ENCODE measurements at regions not wholly inside any gene's neighbourhood (a gene's known extent, or its start where the extent isn't known, plus 50 kb on each side); places are given as distances from the start of the nearest gene placed in this dataset.

GRCh38 chr3:82132210-82133069 lies 371.0 kb upstream of the GBE1 start:
- H3K4ac ChIP-seq (ENCODE audit: low read depth, low read length), result no peak overlapping the region
- no peak overlapping the region for H3K23ac ChIP-seq (ENCODE audit: low read length)
- no peak overlapping the region for H3K4me3 ChIP-seq (ENCODE audit: low read depth, low read length)
- no peak overlapping the region for H2BK120ac ChIP-seq (ENCODE audit: insufficient read depth, low read length, poor library complexity)
- H4K12ac ChIP-seq (ENCODE audit: low read depth, low read length), result no peak overlapping the region
- no peaks in the 10 kb centered on the region for H3K36me3 ChIP-seq (ENCODE audit: control insufficient read depth in 1 of 2, insufficient read depth in 2 of 2, low read length in 2 of 2)
- no peak overlapping the region for H2AK5ac ChIP-seq (ENCODE audit: low read length)
- no peak overlapping the region for H3K14ac ChIP-seq (ENCODE audit: low read length)
- H3K27ac ChIP-seq (ENCODE audit: low read depth, low read length), result no peak overlapping the region
- H2AFZ ChIP-seq (ENCODE audit: insufficient read depth, low read length, poor library complexity), result no peak overlapping the region
- no peak for DNase-seq
- no peaks in the 10 kb centered on the region for H3K79me2 ChIP-seq (ENCODE audit: control insufficient read depth, insufficient read depth, low read length, poor library complexity)
- no peak overlapping the region for H3K18ac ChIP-seq (ENCODE audit: low read length)
- no peaks in the 10 kb centered on the region for H3K27me3 ChIP-seq (ENCODE audit: insufficient read depth, low read length)
- H3K79me1 ChIP-seq (ENCODE audit: low read length), result no peaks in the 10 kb centered on the region
- no peaks in the 10 kb centered on the region for H3K9me3 ChIP-seq (ENCODE audit: insufficient read depth, low read depth, low read length)
- H4K91ac ChIP-seq (ENCODE audit: low read depth, low read length), result no peak overlapping the region
- H2BK5ac ChIP-seq (ENCODE audit: low read depth, low read length, poor library complexity), result no peak overlapping the region
- no CpG with 5 or more reads among the region's 3 CpGs for WGBS (ENCODE audit: extremely low coverage, insufficient coverage, insufficient read length)
- H3K9ac ChIP-seq (ENCODE audit: low read length), result no peak overlapping the region
- no peak overlapping the region for H2BK12ac ChIP-seq (ENCODE audit: low read length)
- H3K4me1 ChIP-seq (ENCODE audit: control insufficient read depth in 1 of 2, insufficient read depth in 2 of 2, low read length in 2 of 2), result no peaks in the 10 kb centered on the region
- no peak overlapping the region for H3K4me2 ChIP-seq (ENCODE audit: low read length)
- no peak overlapping the region for H4K8ac ChIP-seq (ENCODE audit: low read depth, low read length)

- no peak overlapping the region for H2BK120ac ChIP-seq (ENCODE audit: insufficient read depth, low read length, poor library complexity)
- H3K4me3 ChIP-seq (ENCODE audit: low read depth, low read length), result no peak overlapping the region
- H2BK12ac ChIP-seq (ENCODE audit: low read length), result no peak overlapping the region
- no peaks in the 10 kb centered on the region for H3K4me1 ChIP-seq (ENCODE audit: control insufficient read depth in 1 of 2, insufficient read depth in 2 of 2, low read length in 2 of 2)
- H3K4me2 ChIP-seq (ENCODE audit: low read length), result no peak overlapping the region
- H4K91ac ChIP-seq (ENCODE audit: low read depth, low read length), result no peak overlapping the region
- no peak overlapping the region for H4K12ac ChIP-seq (ENCODE audit: low read depth, low read length)
- DNase-seq, result peak in 1 of 2 donors; percentile 12
- no CpG with 5 or more reads among the region's 4 CpGs for WGBS (ENCODE audit: extremely low coverage, insufficient coverage, insufficient read length)
- H2AK5ac ChIP-seq (ENCODE audit: low read length), result no peak overlapping the region
- no peak overlapping the region for H3K18ac ChIP-seq (ENCODE audit: low read length)
- no peak overlapping the region for H3K27ac ChIP-seq (ENCODE audit: low read depth, low read length)
- H3K36me3 ChIP-seq (ENCODE audit: control insufficient read depth in 1 of 2, insufficient read depth in 2 of 2, low read length in 2 of 2), result no peaks in the 10 kb centered on the region
- no peak overlapping the region for H4K8ac ChIP-seq (ENCODE audit: low read depth, low read length)
- H3K4ac ChIP-seq (ENCODE audit: low read depth, low read length), result no peak overlapping the region
- H2AFZ ChIP-seq (ENCODE audit: insufficient read depth, low read length, poor library complexity), result no peak overlapping the region
- no peak overlapping the region for H3K9ac ChIP-seq (ENCODE audit: low read length)
- H3K23ac ChIP-seq (ENCODE audit: low read length), result no peak overlapping the region
- H3K79me1 ChIP-seq (ENCODE audit: low read length), result no peaks in the 10 kb centered on the region
- H3K9me3 ChIP-seq (ENCODE audit: insufficient read depth, low read depth, low read length), result no peaks in the 10 kb centered on the region
- H3K27me3 ChIP-seq (ENCODE audit: insufficient read depth, low read length), result no peaks in the 10 kb centered on the region
- H3K14ac ChIP-seq (ENCODE audit: low read length), result no peak overlapping the region
- H3K79me2 ChIP-seq (ENCODE audit: control insufficient read depth, insufficient read depth, low read length, poor library complexity), result no peaks in the 10 kb centered on the region
- H2BK5ac ChIP-seq (ENCODE audit: low read depth, low read length, poor library complexity), result no peak overlapping the region
Observed at GRCh38 chr3:82130046-82130445, 368.6 kb upstream of the GBE1 start.

GRCh38 chr3:82129221-82129801 lies 367.9 kb upstream of the GBE1 start:
- Histone ChIP-seq H2BK5ac (ENCODE audit: low read depth, low read length, poor library complexity) (no peak overlapping the region), H3K4ac (ENCODE audit: low read depth, low read length) (no peak overlapping the region), H3K27me3 (ENCODE audit: insufficient read depth, low read length) (no peaks in the 10 kb centered on the region), H4K8ac (ENCODE audit: low read depth, low read length) (no peak overlapping the region), H3K36me3 (ENCODE audit: control insufficient read depth in 1 of 2, insufficient read depth in 2 of 2, low read length in 2 of 2) (no peaks in the 10 kb centered on the region), H3K14ac (ENCODE audit: low read length) (no peak overlapping the region), H2AK5ac (ENCODE audit: low read length) (no peak overlapping the region), H3K4me3 (ENCODE audit: low read depth, low read length) (no peak overlapping the region), H4K91ac (ENCODE audit: low read depth, low read length) (no peak overlapping the region), H3K4me2 (ENCODE audit: low read length) (no peak overlapping the region), H3K23ac (ENCODE audit: low read length) (no peak overlapping the region), H3K27ac (ENCODE audit: low read depth, low read length) (no peak overlapping the region), H2BK12ac (ENCODE audit: low read length) (no peak overlapping the region), H3K9me3 (ENCODE audit: insufficient read depth, low read depth, low read length) (no peaks in the 10 kb centered on the region), H2BK120ac (ENCODE audit: insufficient read depth, low read length, poor library complexity) (no peak overlapping the region), H3K9ac (ENCODE audit: low read length) (no peak overlapping the region), H4K12ac (ENCODE audit: low read depth, low read length) (no peak overlapping the region), H3K79me2 (ENCODE audit: control insufficient read depth, insufficient read depth, low read length, poor library complexity) (no peaks in the 10 kb centered on the region), H3K18ac (ENCODE audit: low read length) (no peak overlapping the region), H3K79me1 (ENCODE audit: low read length) (no peaks in the 10 kb centered on the region), H2AFZ (ENCODE audit: insufficient read depth, low read length, poor library complexity) (no peak overlapping the region), H3K4me1 (ENCODE audit: control insufficient read depth in 1 of 2, insufficient read depth in 2 of 2, low read length in 2 of 2) (no peaks in the 10 kb centered on the region)
- no CpG with 5 or more reads among the region's 2 CpGs for WGBS (ENCODE audit: extremely low coverage, insufficient coverage, insufficient read length)
- no peak for DNase-seq

- Histone ChIP-seq H3K4me3 (ENCODE audit: low read depth, low read length) (no peak overlapping the region), H3K14ac (ENCODE audit: low read length) (no peak overlapping the region), H3K27ac (ENCODE audit: low read depth, low read length) (no peak overlapping the region), H4K8ac (ENCODE audit: low read depth, low read length) (no peak overlapping the region), H2AFZ (ENCODE audit: insufficient read depth, low read length, poor library complexity) (no peak overlapping the region), H4K12ac (ENCODE audit: low read depth, low read length) (no peak overlapping the region), H3K27me3 (ENCODE audit: insufficient read depth, low read length) (no peaks in the 10 kb centered on the region), H2AK5ac (ENCODE audit: low read length) (no peak overlapping the region), H3K4ac (ENCODE audit: low read depth, low read length) (no peak overlapping the region), H2BK120ac (ENCODE audit: insufficient read depth, low read length, poor library complexity) (no peak overlapping the region), H3K79me2 (ENCODE audit: control insufficient read depth, insufficient read depth, low read length, poor library complexity) (no peaks in the 10 kb centered on the region), H3K4me1 (ENCODE audit: control insufficient read depth in 1 of 2, insufficient read depth in 2 of 2, low read length in 2 of 2) (no peaks in the 10 kb centered on the region), H4K91ac (ENCODE audit: low read depth, low read length) (no peak overlapping the region), H3K23ac (ENCODE audit: low read length) (no peak overlapping the region), H3K79me1 (ENCODE audit: low read length) (no peaks in the 10 kb centered on the region), H3K9ac (ENCODE audit: low read length) (no peak overlapping the region), H3K4me2 (ENCODE audit: low read length) (no peak overlapping the region), H2BK12ac (ENCODE audit: low read length) (no peak overlapping the region), H3K36me3 (ENCODE audit: control insufficient read depth in 1 of 2, insufficient read depth in 2 of 2, low read length in 2 of 2) (no peaks in the 10 kb centered on the region), H3K9me3 (ENCODE audit: insufficient read depth, low read depth, low read length) (no peaks in the 10 kb centered on the region), H3K18ac (ENCODE audit: low read length) (no peak overlapping the region), H2BK5ac (ENCODE audit: low read depth, low read length, poor library complexity) (no peak overlapping the region)
- no CpG with 5 or more reads among the region's 4 CpGs for WGBS (ENCODE audit: extremely low coverage, insufficient coverage, insufficient read length)
- DNase-seq, result no peak
Observed at GRCh38 chr3:82128271-82128670, 366.8 kb upstream of the GBE1 start.

Data from trophoblast cell (in vitro differentiated cells and primary cell).